H9 (cell line): ENCODE measurements at regions not wholly inside any gene's neighbourhood (a gene's known extent, or its start where the extent isn't known, plus 50 kb on each side); places are given as distances from the start of the nearest gene placed in this dataset.

Experiments
- DNase-seq: peaks from one replicate; pipeline ENCODE4 v3.0.0-alpha.2; 2017
- H2AFZ ChIP-seq: one replicate; pipeline ENCODE4 v1.6.1; 2013; ENCODE audit warnings: mild to moderate bottlenecking, low read length, control low read depth, moderate library complexity
- H2AK5ac ChIP-seq: 2 replicates; pipeline ENCODE4 v1.6.1; 2013; ENCODE audit warnings: low read length, control low read depth, mixed read lengths; ENCODE audit not compliant: insufficient read length
- H2BK120ac ChIP-seq: one replicate; pipeline ENCODE4 v1.6.1; 2013; ENCODE audit warnings: low read depth, mild to moderate bottlenecking, low read length, control low read depth, inconsistent platforms; ENCODE audit not compliant: poor library complexity, severe bottlenecking
- H2BK12ac ChIP-seq: 2 replicates; pipeline ENCODE4 v1.6.1; 2013; ENCODE audit warnings: low read length, control low read depth, mixed read lengths, low read depth; ENCODE audit not compliant: insufficient read length
- H2BK15ac ChIP-seq: 2 replicates; pipeline ENCODE4 v1.6.1; 2013; ENCODE audit warnings: low read depth, low read length, control low read depth
- H2BK20ac ChIP-seq: one replicate; pipeline ENCODE4 v1.6.1; 2013; ENCODE audit warnings: low read depth, mild to moderate bottlenecking, low read length, control low read depth, inconsistent platforms; ENCODE audit not compliant: poor library complexity, severe bottlenecking
- H2BK5ac ChIP-seq: 2 replicates; pipeline ENCODE4 v1.6.1; 2013; ENCODE audit warnings: low read length, control low read depth, mixed read lengths; ENCODE audit not compliant: insufficient read length
- H3K14ac ChIP-seq: 2 replicates; pipeline ENCODE4 v1.6.1; 2013; ENCODE audit warnings: low read length, control low read depth; ENCODE audit not compliant: insufficient read depth
- H3K18ac ChIP-seq: 2 replicates; pipeline ENCODE4 v1.6.1; 2013; ENCODE audit warnings: low read depth, mild to moderate bottlenecking, mixed read lengths, low read length, control low read depth; ENCODE audit not compliant: insufficient read length
- H3K23ac ChIP-seq: 2 replicates; pipeline ENCODE4 v1.6.1; 2013; ENCODE audit warnings: low read length, control low read depth, mixed read lengths, low read depth; ENCODE audit not compliant: insufficient read length
- H3K23me2 ChIP-seq: 2 replicates; pipeline ENCODE4 v1.6.1; 2013; ENCODE audit warnings: low read depth, mild to moderate bottlenecking, mixed read lengths, low read length, control low read depth; ENCODE audit not compliant: insufficient read length, poor library complexity, severe bottlenecking
- H3K27ac ChIP-seq: 2 replicates; pipeline ENCODE4 v1.5.1; 2013; ENCODE audit warnings: low read length, control low read depth, mixed read lengths, low read depth; ENCODE audit not compliant: insufficient read length
- H3K27me3 ChIP-seq: 2 replicates; pipeline ENCODE4 v1.6.1; 2013; ENCODE audit warnings: low read length, control low read depth, inconsistent platforms; ENCODE audit not compliant: insufficient read depth
- H3K4ac ChIP-seq: 2 replicates; pipeline ENCODE4 v1.6.1; 2013; ENCODE audit warnings: low read depth, mild to moderate bottlenecking, control low read depth, inconsistent platforms, low read length, moderate library complexity
- H3K4me1 ChIP-seq: 2 replicates; pipeline ENCODE4 v1.6.1; 2013; ENCODE audit warnings: low read length, control low read depth, inconsistent platforms; ENCODE audit not compliant: insufficient read depth
- H3K4me2 ChIP-seq: 2 replicates; pipeline ENCODE4 v1.6.1; 2013; ENCODE audit warnings: low read length, control low read depth, mixed read lengths; ENCODE audit not compliant: insufficient read length, insufficient read depth
- H3K56ac ChIP-seq: 2 replicates; pipeline ENCODE4 v1.6.1; 2013; ENCODE audit warnings: low read depth, mild to moderate bottlenecking, mixed read lengths, low read length, control low read depth; ENCODE audit not compliant: insufficient read length
- H3K79me1 ChIP-seq: 2 replicates; pipeline ENCODE4 v1.6.1; 2013; ENCODE audit warnings: low read depth, mild to moderate bottlenecking, moderate library complexity, low read length, control low read depth, inconsistent platforms; ENCODE audit not compliant: insufficient read depth, poor library complexity, severe bottlenecking
- H3K79me2 ChIP-seq: 2 replicates; pipeline ENCODE4 v1.6.1; 2013; ENCODE audit warnings: low read length, control low read depth, inconsistent platforms; ENCODE audit not compliant: insufficient read depth
- H3K9ac ChIP-seq: 2 replicates; pipeline ENCODE4 v1.6.1; 2013; ENCODE audit warnings: low read length, control low read depth, mixed read lengths; ENCODE audit not compliant: insufficient read length; ENCODE audit errors: extremely low read depth
- H3K9me3 ChIP-seq: one replicate; pipeline ENCODE4 v1.6.1; 2013; ENCODE audit warnings: low read depth, low read length, inconsistent platforms; ENCODE audit not compliant: control insufficient read depth
- H3T11ph ChIP-seq: one replicate; pipeline ENCODE4 v1.6.1; 2013; ENCODE audit warnings: mild to moderate bottlenecking, low read length, control low read depth, inconsistent platforms
- H4K20me1 ChIP-seq: one replicate; pipeline ENCODE4 v1.6.1; 2013; ENCODE audit not compliant: control insufficient read depth, insufficient read length, insufficient read depth
- H4K5ac ChIP-seq: 2 replicates; pipeline ENCODE4 v1.6.1; 2013; ENCODE audit warnings: low read depth, mild to moderate bottlenecking, mixed read lengths, low read length, control low read depth; ENCODE audit not compliant: insufficient read length
- H4K8ac ChIP-seq: replicated peaks from 2 replicates; pipeline ENCODE4 v1.6.1; 2013; ENCODE audit warnings: low read length, control low read depth, mixed read lengths, low read depth; ENCODE audit not compliant: insufficient read length
- H4K91ac ChIP-seq: 2 replicates; pipeline ENCODE4 v1.6.1; 2013; ENCODE audit warnings: low read depth, mild to moderate bottlenecking, moderate library complexity, mixed read lengths, low read length, control low read depth; ENCODE audit not compliant: insufficient read length
- H3K27ac Mint-ChIP-seq, 3 experiments: 2 replicates in 2 of 3; 3 replicates in 1 of 3; pipeline ENCODE4 v1.8.0; 2020 to 2021; ENCODE audit warnings: mixed read lengths in 3 of 3, mild to moderate bottlenecking in 1 of 3, moderate library complexity in 1 of 3
- H3K27me3 Mint-ChIP-seq: 2 replicates; pipeline ENCODE4 v1.8.0; 2021; ENCODE audit warnings: low read depth, mild to moderate bottlenecking, moderate library complexity, mixed read lengths
- H3K36me3 Mint-ChIP-seq, 3 experiments: 2 replicates in 2 of 3; 3 replicates in 1 of 3; pipeline ENCODE4 v1.8.0; 2020 to 2021; ENCODE audit warnings: low read depth in 3 of 3, mixed read lengths in 3 of 3; ENCODE audit not compliant: insufficient read depth in 1 of 3
- H3K4me1 Mint-ChIP-seq, 2 experiments: 2 replicates each; pipeline ENCODE4 v1.8.0; 2020; ENCODE audit warnings: mixed read lengths in 2 of 2
- H3K4me3 Mint-ChIP-seq, 2 experiments: 2 replicates in 1 of 2; 3 replicates in 1 of 2; pipeline ENCODE4 v1.8.0; 2020 to 2021; ENCODE audit warnings: mild to moderate bottlenecking in 2 of 2, mixed read lengths in 2 of 2, moderate library complexity in 1 of 2
- H3K9me3 Mint-ChIP-seq, 2 experiments: 2 replicates in 1 of 2; 3 replicates in 1 of 2; pipeline ENCODE4 v1.8.0; 2020; ENCODE audit warnings: mild to moderate bottlenecking in 2 of 2, mixed read lengths in 2 of 2, moderate library complexity in 1 of 2
- CTCF ChIP-seq: fragments of 200-600 bp; sonication (generic); conservative IDR thresholded peaks from 3 replicates; pipeline ENCODE4 v1.8.0; 2021; ENCODE audit warnings: antibody characterized with exemption, mild to moderate bottlenecking
- WGBS: extraction: QIAGEN DNeasy Blood & Tissue Kit; methylation state at CpG from one replicate; pipeline ENCODE4 v1.1.7; 2013; ENCODE audit warnings: missing lambda C conversion rate, low lambda C conversion rate, mixed read lengths; ENCODE audit not compliant: insufficient read length; ENCODE audit errors: extremely low coverage; 5-methylcytosine and 5-hydroxymethylcytosine counted together

GRCh38 chr3:87120881-87121280 is 106.2 kb upstream of the CHMP2B start:
- no peak overlapping the region for H3K27ac ChIP-seq
- peak overlapping the region in 1 of 3 experiments; percentile 54; a peak in 1 of 7 replicates for H3K27ac Mint-ChIP-seq
- no peaks in the 10 kb centered on the region for H3K27me3 Mint-ChIP-seq
- H2BK15ac ChIP-seq: no peak overlapping the region
- no peak overlapping the region for H2BK20ac ChIP-seq
- H3K18ac ChIP-seq: no peak overlapping the region
- H2BK12ac ChIP-seq: no peak overlapping the region
- no peak overlapping the region for H3T11ph ChIP-seq
- H3K23ac ChIP-seq: no peak overlapping the region
- WGBS: no CpG with 5 or more reads among the region's 2 CpGs
- no peak overlapping the region for H4K8ac ChIP-seq
- no peak overlapping the region for H3K4me2 ChIP-seq
- no peak overlapping the region for H3K4me3 Mint-ChIP-seq
- H3K9ac ChIP-seq: no peak overlapping the region
- TF ChIP-seq CTCF: no peak
- H2AFZ ChIP-seq: peak overlapping the region; percentile 56
- H3K14ac ChIP-seq: no peak overlapping the region
- H3K23me2 ChIP-seq: no peaks in the 10 kb centered on the region
- no peaks in the 10 kb centered on the region for H3K79me2 ChIP-seq
- no peak overlapping the region for H3K56ac ChIP-seq
- H2BK5ac ChIP-seq: no peak overlapping the region
- peaks cover 7 to 17% of the 10 kb centered on the region in 2 experiments for H3K4me1 Mint-ChIP-seq
- H3K9me3 Mint-ChIP-seq: no peaks in the 10 kb centered on the region
- no peaks in the 10 kb centered on the region for H3K79me1 ChIP-seq
- no peaks in the 10 kb centered on the region for H3K4me1 ChIP-seq
- no peak overlapping the region for H2AK5ac ChIP-seq
- no peaks in the 10 kb centered on the region for H3K9me3 ChIP-seq
- H4K20me1 ChIP-seq: no peaks in the 10 kb centered on the region
- no peaks in the 10 kb centered on the region for H3K36me3 Mint-ChIP-seq
- H3K4ac ChIP-seq: no peak overlapping the region
- H4K5ac ChIP-seq: no peak overlapping the region
- H3K27me3 ChIP-seq: no peaks in the 10 kb centered on the region
- no peak overlapping the region for H2BK120ac ChIP-seq
- H4K91ac ChIP-seq: no peak overlapping the region
- peak; percentile 31 for DNase-seq
